Smooth muscle cell (in vitro differentiated cells): ENCODE measurements at regions not wholly inside any gene's neighbourhood (a gene's known extent, or its start where the extent isn't known, plus 50 kb on each side); places are given as distances from the start of the nearest gene placed in this dataset.

ENCODE experiments used
- DNase-seq: peaks from one replicate; lab custom pipeline; 2025; ENCODE audit not compliant: unreplicated experiment; lab: John Stamatoyannopoulos, UW
- H2AFZ ChIP-seq: fragments of 200-600 bp; sonication (generic); 2 replicates; pipeline ENCODE4 v1.6.0; 2016; ENCODE audit warnings: antibody characterized with exemption, low read depth, mild to moderate bottlenecking
- H3F3A ChIP-seq: fragments of 200-600 bp; sonication (generic); 2 replicates; pipeline ENCODE4 v1.6.0; 2017; ENCODE audit warnings: antibody characterized with exemption, low read depth
- H3K27ac ChIP-seq: fragments of 200-600 bp; sonication (generic); 2 replicates; pipeline ENCODE4 v1.5.1; 2016; ENCODE audit warnings: low read depth, mild to moderate bottlenecking
- H3K27me3 ChIP-seq: fragments of 200-600 bp; sonication (generic); 2 replicates; pipeline ENCODE4 v1.6.1; 2016; ENCODE audit warnings: low read depth, mild to moderate bottlenecking
- H3K36me3 ChIP-seq: fragments of 200-600 bp; sonication (generic); 2 replicates; pipeline ENCODE4 v1.5.1; 2016; ENCODE audit warnings: low read depth
- H3K4me1 ChIP-seq: fragments of 200-600 bp; sonication (generic); 2 replicates; pipeline ENCODE4 v1.5.1; 2016; ENCODE audit warnings: low read depth
- H3K4me2 ChIP-seq: fragments of 200-600 bp; sonication (generic); 2 replicates; pipeline ENCODE4 v1.6.0; 2016; ENCODE audit warnings: mild to moderate bottlenecking
- H3K4me3 ChIP-seq: fragments of 200-600 bp; sonication (generic); 2 replicates; pipeline ENCODE4 v1.5.1; 2016; ENCODE audit warnings: mild to moderate bottlenecking
- H3K79me2 ChIP-seq: fragments of 200-600 bp; sonication (generic); 2 replicates; pipeline ENCODE4 v1.6.0; 2016; ENCODE audit warnings: low read depth, mild to moderate bottlenecking
- H3K9ac ChIP-seq: fragments of 200-600 bp; sonication (generic); 2 replicates; pipeline ENCODE4 v1.6.0; 2016; ENCODE audit warnings: low read depth
- H3K9me3 ChIP-seq: fragments of 200-600 bp; sonication (generic); replicated peaks from 2 replicates; pipeline ENCODE4 v1.5.1; 2016; ENCODE audit warnings: low read depth
- H4K20me1 ChIP-seq: fragments of 200-600 bp; sonication (generic); 2 replicates; pipeline ENCODE4 v1.6.0; 2016; ENCODE audit warnings: low read depth
- WGBS: methylation state at CpG from one replicate; pipeline ENCODE4 v1.1.7; 2016; ENCODE audit warnings: low lambda C conversion rate; 5-methylcytosine and 5-hydroxymethylcytosine counted together
- TF ChIP-seq, protein P1 (sequence below): fragments of 200-600 bp; sonication (generic); IDR thresholded peaks from 2 replicates; pipeline ENCODE4 v1.5.1; 2017; ENCODE audit warnings: borderline replicate concordance, mild to moderate bottlenecking, antibody characterized with exemption; ENCODE audit not compliant: insufficient read depth, poor library complexity, severe bottlenecking

DNA sequence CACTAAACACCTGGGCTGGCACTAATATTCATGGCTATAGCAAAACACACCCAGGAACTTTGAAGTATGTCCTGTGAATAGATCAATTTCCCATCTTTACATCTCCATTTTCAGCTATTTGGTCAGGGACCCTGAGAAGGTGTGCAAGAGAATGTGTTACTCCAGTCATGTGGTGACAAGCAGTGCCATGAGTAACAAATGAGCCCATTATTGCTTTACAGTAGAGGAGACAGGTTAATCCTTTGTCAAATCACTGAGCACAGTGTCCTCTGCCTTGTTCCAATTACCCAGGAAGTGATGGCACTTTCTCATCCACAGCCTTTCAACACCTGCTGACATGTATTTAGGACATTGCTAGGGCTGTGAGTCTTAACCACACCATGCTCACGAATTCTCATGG, 664.8 kb upstream of the API5 start:
- Histone ChIP-seq H3K36me3 (no peaks in the 10 kb centered on the region), H3K4me2 (no peak overlapping the region), H3F3A (no peaks in the 10 kb centered on the region), H2AFZ (no peak overlapping the region), H3K27ac (no peak overlapping the region), H3K27me3 (no peaks in the 10 kb centered on the region), H3K4me1 (no peaks in the 10 kb centered on the region), H3K9ac (no peak overlapping the region), H3K4me3 (no peak overlapping the region), H3K79me2 (no peaks in the 10 kb centered on the region), H4K20me1 (no peaks in the 10 kb centered on the region), H3K9me3 (no peaks in the 10 kb centered on the region)
- DNase-seq = no peak
- TF ChIP-seq, protein P1, sequence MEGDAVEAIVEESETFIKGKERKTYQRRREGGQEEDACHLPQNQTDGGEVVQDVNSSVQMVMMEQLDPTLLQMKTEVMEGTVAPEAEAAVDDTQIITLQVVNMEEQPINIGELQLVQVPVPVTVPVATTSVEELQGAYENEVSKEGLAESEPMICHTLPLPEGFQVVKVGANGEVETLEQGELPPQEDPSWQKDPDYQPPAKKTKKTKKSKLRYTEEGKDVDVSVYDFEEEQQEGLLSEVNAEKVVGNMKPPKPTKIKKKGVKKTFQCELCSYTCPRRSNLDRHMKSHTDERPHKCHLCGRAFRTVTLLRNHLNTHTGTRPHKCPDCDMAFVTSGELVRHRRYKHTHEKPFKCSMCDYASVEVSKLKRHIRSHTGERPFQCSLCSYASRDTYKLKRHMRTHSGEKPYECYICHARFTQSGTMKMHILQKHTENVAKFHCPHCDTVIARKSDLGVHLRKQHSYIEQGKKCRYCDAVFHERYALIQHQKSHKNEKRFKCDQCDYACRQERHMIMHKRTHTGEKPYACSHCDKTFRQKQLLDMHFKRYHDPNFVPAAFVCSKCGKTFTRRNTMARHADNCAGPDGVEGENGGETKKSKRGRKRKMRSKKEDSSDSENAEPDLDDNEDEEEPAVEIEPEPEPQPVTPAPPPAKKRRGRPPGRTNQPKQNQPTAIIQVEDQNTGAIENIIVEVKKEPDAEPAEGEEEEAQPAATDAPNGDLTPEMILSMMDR = no peak
- WGBS = 70% methylated on average over 1 of the region's 1 CpG

DNA sequence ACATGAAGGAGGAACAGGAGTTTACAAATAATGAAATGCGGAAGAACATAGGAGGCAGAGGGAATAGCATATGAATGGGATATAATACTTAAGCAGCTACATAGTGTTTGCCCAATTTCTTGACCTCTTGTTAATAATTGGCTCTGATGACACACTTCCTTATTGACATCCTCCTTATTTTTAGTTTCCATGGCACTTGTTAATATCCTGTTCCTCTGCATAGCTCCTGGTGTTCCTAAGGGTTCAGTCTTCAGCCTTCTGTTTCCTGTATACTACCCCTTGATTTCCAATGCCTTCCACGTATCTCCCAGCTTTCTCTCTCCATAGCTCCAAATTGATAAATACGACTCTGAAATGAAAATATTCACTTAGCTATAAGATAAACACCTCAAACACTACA, 663.8 kb upstream of the API5 start:
- no peaks in the 10 kb centered on the region for H3K9me3 ChIP-seq

DNA sequence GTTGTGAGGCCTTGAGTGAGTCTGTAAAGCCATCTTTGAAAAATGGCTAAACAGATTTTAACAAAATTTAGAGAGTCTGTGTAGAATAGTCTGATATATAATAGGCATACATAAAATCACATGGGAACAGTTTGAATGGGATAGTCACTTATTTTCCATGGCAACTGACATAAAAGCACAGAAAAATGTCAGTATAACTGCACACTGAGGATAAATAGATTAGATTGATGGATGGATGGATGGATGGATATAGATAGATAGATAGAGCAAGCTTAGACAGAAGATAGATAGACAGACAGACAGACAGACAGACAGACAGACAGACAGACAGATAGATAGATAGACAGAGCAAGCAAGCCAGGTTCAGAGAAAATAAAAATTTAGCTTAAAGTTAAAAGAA, 660.2 kb upstream of the API5 start:
- no peak for DNase-seq
- Histone ChIP-seq H3K4me3 (no peak overlapping the region), H3K36me3 (no peaks in the 10 kb centered on the region), H3K9me3 (no peaks in the 10 kb centered on the region), H3K79me2 (no peaks in the 10 kb centered on the region), H3K27ac (no peak overlapping the region), H4K20me1 (no peaks in the 10 kb centered on the region), H3F3A (no peaks in the 10 kb centered on the region), H2AFZ (no peak overlapping the region), H3K9ac (no peak overlapping the region), H3K4me1 (no peaks in the 10 kb centered on the region), H3K27me3 (no peaks in the 10 kb centered on the region), H3K4me2 (no peak overlapping the region)
- TF ChIP-seq, protein P1 = no peak

More for the DNA sequence above, 663.8 kb upstream of the API5 start:
- TF ChIP-seq, protein P1 = no peak
- no peaks in the 10 kb centered on the region for H3K4me1 ChIP-seq
- no peak overlapping the region for H3K27ac ChIP-seq
- DNase-seq = no peak
- no peak overlapping the region for H3K4me3 ChIP-seq
- no peaks in the 10 kb centered on the region for H3K79me2 ChIP-seq
- H3K27me3 ChIP-seq = no peaks in the 10 kb centered on the region
- WGBS = 85% methylated on average over 3 of the region's 3 CpGs
- H3F3A ChIP-seq = no peaks in the 10 kb centered on the region
- no peak overlapping the region for H3K4me2 ChIP-seq
- H4K20me1 ChIP-seq = no peaks in the 10 kb centered on the region
- H3K9ac ChIP-seq = no peak overlapping the region
- H3K36me3 ChIP-seq = no peaks in the 10 kb centered on the region
- no peak overlapping the region for H2AFZ ChIP-seq

DNA sequence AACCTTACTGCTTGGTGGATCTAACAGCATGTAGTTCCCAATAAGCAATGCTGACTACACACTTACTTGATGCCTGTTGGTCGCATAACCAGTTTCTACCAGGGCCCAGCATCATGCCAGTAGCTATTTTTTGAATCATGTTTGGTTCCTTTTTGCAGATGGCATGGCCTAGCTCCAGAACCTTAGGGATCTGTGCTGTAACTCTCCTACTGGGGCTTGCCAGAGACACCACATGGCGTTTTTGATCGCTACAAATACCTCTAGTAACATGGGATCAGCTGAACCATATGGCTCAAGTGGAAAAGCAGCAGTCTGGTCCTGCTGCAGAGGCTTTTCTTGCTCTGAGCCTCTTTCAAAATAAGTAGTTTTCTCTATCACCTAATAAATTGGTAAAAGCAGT, 654.6 kb upstream of the API5 start:
- Histone ChIP-seq H3K4me3 (no peak overlapping the region), H3K36me3 (no peaks in the 10 kb centered on the region), H3F3A (no peaks in the 10 kb centered on the region), H3K4me2 (no peak overlapping the region), H3K4me1 (no peaks in the 10 kb centered on the region), H4K20me1 (no peaks in the 10 kb centered on the region), H3K79me2 (no peaks in the 10 kb centered on the region), H2AFZ (no peak overlapping the region), H3K9ac (no peak overlapping the region), H3K27ac (no peak overlapping the region), H3K27me3 (peaks cover 5% of the 10 kb centered on the region), H3K9me3 (no peaks in the 10 kb centered on the region)
- 86% methylated on average over 3 of the region's 3 CpGs for WGBS
- DNase-seq = no peak
- TF ChIP-seq, protein P1 = no peak
